Breast epithelium (tissue), 3 donors: ENCODE measurements at regions not wholly inside any gene's neighbourhood (a gene's known extent, or its start where the extent isn't known, plus 50 kb on each side); places are given as distances from the start of the nearest gene placed in this dataset.

Source experiments
- CTCF ChIP-seq, 3 donors: fragments of 450-650 bp; IDR thresholded peaks; one replicate each; pipeline ENCODE4 v1.5.1; 2016 to 2017; ENCODE audit warnings: antibody characterized with exemption in 3 of 3, mild to moderate bottlenecking in 3 of 3, moderate library complexity in 3 of 3
- POLR2A ChIP-seq: fragments of 450-650 bp; IDR thresholded peaks from one replicate; pipeline ENCODE4 v1.6.1; 2016; ENCODE audit warnings: antibody characterized with exemption, mild to moderate bottlenecking, moderate library complexity
- POLR2AphosphoS5 ChIP-seq, 3 donors: sonication (generic); formaldehyde crosslinking; IDR thresholded peaks; one replicate each; pipeline ENCODE4 v1.6.1; 2017; ENCODE audit warnings: antibody characterized with exemption in 3 of 3

GRCh38 chr12:127108360-127109215 is 1158.4 kb upstream of the TMEM132C start:
- TF ChIP-seq CTCF (IDR thresholded peaks at IDR 0.05), result peak in 1 of 3 donors; percentile 48
- TF ChIP-seq POLR2A, result no peak
- no peak for TF ChIP-seq POLR2AphosphoS5 (IDR thresholded peaks at IDR 0.05)
